Peyer's patch (tissue), 4 donors: ENCODE measurements at regions not wholly inside any gene's neighbourhood (a gene's known extent, or its start where the extent isn't known, plus 50 kb on each side); places are given as distances from the start of the nearest gene placed in this dataset.

ENCODE experiments used
- DNase-seq, 3 donors: peaks; one replicate each; pipeline ENCODE4 v3.0.0-alpha.2; 2017 to 2019
- H3K27ac ChIP-seq, 4 donors: fragments of 200-600 bp; sonication (generic); one replicate each; pipeline ENCODE4 v1.5.1; 2016 to 2019
- H3K27me3 ChIP-seq, 2 donors: fragments of 200-600 bp; sonication (generic); one replicate each; pipeline ENCODE4 v1.5.1; 2019
- H3K36me3 ChIP-seq, 3 donors: fragments of 200-600 bp; sonication (generic); one replicate each; pipeline ENCODE4 v1.5.1; 2016 to 2019
- H3K4me1 ChIP-seq, 4 donors: fragments of 200-600 bp; sonication (generic); one replicate each; pipeline ENCODE4 v1.5.1; 2016 to 2019
- H3K4me3 ChIP-seq, 4 donors: fragments of 200-600 bp; sonication (generic); 1 replicate in 3 of 4; 2 replicates in 1 of 4; pipeline ENCODE4 v1.5.1; 2016 to 2019; ENCODE audit warnings: mild to moderate bottlenecking in 1 of 4
- H3K9me3 ChIP-seq, 4 donors: fragments of 200-600 bp; sonication (generic); one replicate each; pipeline ENCODE4 v1.5.1; 2016 to 2019; ENCODE audit warnings: mild to moderate bottlenecking in 1 of 4
- POLR2A ChIP-seq, 2 donors: fragments of 450-650 bp; IDR thresholded peaks; one replicate each; pipeline ENCODE4 v1.5.1; 2017; ENCODE audit warnings: antibody characterized with exemption in 2 of 2, mild to moderate bottlenecking in 2 of 2, moderate library complexity in 2 of 2
- TF ChIP-seq, protein P1 (sequence below), 6 experiments: fragments of 450-650 bp in 4 of 6; fragments of 200-600 bp in 2 of 6; sonication (generic) in 1 of 6; IDR thresholded peaks; one replicate each; pipeline ENCODE4 v1.5.1; 2017 to 2019; ENCODE audit warnings: antibody characterized with exemption in 6 of 6, mild to moderate bottlenecking in 3 of 6, moderate library complexity in 1 of 6

DNA sequence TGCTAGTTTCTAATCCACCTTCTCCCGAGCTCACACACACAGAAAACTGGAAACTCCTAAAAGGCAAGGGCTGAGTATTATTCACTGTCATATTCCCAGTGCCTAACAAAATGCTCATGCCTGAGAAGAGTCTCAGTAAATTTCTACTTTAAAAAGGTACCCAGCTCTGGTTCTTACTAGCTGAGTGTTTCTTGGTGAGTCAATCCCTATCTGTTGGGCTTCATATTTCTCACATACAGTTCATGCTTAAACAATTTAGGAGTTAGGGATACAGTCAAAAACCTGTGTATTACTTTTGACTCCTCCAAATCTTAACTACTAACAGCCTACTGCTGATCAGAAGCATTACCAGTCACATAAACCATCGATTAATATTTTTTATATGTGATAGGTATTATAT lies 204.9 kb downstream of the EN1 start:
- TF ChIP-seq POLR2A (IDR thresholded peaks at IDR 0.05), result no peak
- TF ChIP-seq, protein P1, sequence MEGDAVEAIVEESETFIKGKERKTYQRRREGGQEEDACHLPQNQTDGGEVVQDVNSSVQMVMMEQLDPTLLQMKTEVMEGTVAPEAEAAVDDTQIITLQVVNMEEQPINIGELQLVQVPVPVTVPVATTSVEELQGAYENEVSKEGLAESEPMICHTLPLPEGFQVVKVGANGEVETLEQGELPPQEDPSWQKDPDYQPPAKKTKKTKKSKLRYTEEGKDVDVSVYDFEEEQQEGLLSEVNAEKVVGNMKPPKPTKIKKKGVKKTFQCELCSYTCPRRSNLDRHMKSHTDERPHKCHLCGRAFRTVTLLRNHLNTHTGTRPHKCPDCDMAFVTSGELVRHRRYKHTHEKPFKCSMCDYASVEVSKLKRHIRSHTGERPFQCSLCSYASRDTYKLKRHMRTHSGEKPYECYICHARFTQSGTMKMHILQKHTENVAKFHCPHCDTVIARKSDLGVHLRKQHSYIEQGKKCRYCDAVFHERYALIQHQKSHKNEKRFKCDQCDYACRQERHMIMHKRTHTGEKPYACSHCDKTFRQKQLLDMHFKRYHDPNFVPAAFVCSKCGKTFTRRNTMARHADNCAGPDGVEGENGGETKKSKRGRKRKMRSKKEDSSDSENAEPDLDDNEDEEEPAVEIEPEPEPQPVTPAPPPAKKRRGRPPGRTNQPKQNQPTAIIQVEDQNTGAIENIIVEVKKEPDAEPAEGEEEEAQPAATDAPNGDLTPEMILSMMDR (IDR thresholded peaks at IDR 0.05), result no peak
- Histone ChIP-seq H3K4me1 (no peaks in the 10 kb centered on the region), H3K4me3 (no peak overlapping the region), H3K9me3 (no peaks in the 10 kb centered on the region), H3K27ac (no peak overlapping the region), H3K27me3 (no peaks in the 10 kb centered on the region), H3K36me3 (no peaks in the 10 kb centered on the region)
- no peak for DNase-seq

DNA sequence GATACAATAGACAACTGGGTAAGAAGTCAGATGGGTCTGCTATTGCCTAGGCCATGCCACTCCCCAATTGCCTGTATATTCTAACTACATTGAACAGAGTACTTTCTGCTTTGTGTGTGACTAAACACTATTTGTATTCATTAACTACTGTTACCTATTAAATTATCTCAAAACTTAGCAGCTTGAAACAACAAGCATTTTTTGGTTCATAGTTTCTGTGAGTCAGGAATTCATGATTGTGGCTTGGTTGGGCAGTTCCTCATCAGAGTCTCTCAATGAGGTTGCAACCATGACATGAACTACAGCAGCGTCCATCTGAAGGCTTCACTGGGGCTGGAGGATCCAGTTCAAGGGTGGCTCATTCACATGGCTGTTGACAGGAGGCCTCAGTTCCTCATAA lies 205.7 kb downstream of the EN1 start:
- no peak for TF ChIP-seq POLR2A (IDR thresholded peaks at IDR 0.05)
- TF ChIP-seq, protein P1 (IDR thresholded peaks at IDR 0.05), result no peak
- no peak for DNase-seq
- no peaks in the 10 kb centered on the region for H3K9me3 ChIP-seq
- H3K4me3 ChIP-seq, result no peak overlapping the region
- H3K27me3 ChIP-seq, result no peaks in the 10 kb centered on the region
- no peaks in the 10 kb centered on the region for H3K36me3 ChIP-seq
- H3K4me1 ChIP-seq, result no peaks in the 10 kb centered on the region
- no peak overlapping the region for H3K27ac ChIP-seq

DNA sequence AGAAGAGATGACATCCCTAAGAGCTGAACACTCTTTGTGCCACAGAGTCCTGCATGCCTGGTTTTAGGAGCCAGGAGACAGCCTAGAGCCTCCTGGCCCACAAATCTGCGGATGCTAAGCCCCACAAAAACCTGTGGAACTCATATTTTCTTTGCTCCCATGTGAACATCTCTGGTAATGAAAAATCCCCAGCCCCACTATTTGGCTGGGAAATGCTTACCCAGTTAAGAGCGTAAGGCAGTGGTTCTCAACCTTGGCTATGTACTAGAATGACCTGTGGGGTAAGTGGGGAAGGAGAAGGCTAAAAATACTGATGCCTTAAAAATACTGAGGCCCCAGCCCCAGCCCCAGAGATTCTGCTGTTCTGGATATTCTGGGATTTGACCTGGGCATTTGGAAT lies 208.1 kb downstream of the EN1 start:
- TF ChIP-seq, protein P1 (IDR thresholded peaks at IDR 0.05), result no peak
- TF ChIP-seq POLR2A (IDR thresholded peaks at IDR 0.05), result no peak
- no peak overlapping the region for H3K27ac ChIP-seq
- H3K27me3 ChIP-seq, result no peaks in the 10 kb centered on the region
- H3K4me3 ChIP-seq, result no peak overlapping the region
- no peaks in the 10 kb centered on the region for H3K9me3 ChIP-seq
- no peaks in the 10 kb centered on the region for H3K36me3 ChIP-seq
- no peaks in the 10 kb centered on the region for H3K4me1 ChIP-seq
- DNase-seq, result no peak

DNA sequence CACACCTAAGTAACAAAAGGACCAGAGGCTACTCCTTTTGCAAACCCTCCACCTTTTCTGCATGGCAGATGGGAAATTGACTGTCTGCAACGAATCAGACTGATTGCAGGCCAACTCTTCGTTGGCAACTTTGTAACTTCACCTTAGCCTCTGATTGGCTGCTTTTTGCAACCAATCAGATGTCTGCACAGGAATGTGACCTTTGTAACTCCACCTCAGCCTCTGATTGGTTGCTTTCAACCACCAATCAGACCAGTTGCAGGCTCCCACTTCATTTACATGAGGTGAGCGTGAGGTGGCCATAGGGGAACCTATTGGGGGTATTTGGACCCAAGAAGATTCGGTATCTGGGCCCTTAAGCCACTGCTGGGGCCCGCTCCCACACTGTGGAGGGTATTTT lies 209.0 kb downstream of the EN1 start:
- H3K27ac ChIP-seq, result no peak overlapping the region
- DNase-seq, result no peak
- H3K9me3 ChIP-seq, result no peaks in the 10 kb centered on the region
- no peaks in the 10 kb centered on the region for H3K36me3 ChIP-seq
- TF ChIP-seq POLR2A (IDR thresholded peaks at IDR 0.05), result no peak
- TF ChIP-seq, protein P1 (IDR thresholded peaks at IDR 0.05), result no peak
- H3K27me3 ChIP-seq, result no peaks in the 10 kb centered on the region
- no peak overlapping the region for H3K4me3 ChIP-seq
- H3K4me1 ChIP-seq, result no peaks in the 10 kb centered on the region

DNA sequence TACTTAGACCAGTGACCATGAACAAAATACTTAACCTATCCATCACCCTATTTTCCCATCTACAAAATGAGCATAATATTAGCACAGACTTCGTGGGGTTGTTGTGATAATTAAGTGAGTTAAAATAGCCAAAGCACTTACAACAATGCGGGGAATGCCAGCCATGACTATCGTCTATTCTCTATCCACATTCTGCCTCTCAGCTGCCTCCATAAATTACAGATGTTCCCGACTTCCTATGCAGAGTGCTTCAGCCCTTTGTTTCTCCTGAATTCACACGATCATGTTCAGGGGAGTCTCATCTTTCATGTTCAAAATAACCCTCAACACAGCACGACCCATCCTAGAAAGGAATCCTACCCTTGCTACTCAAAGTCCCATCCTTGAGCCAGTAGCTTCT lies 211.6 kb downstream of the EN1 start:
- Histone ChIP-seq H3K36me3 (no peaks in the 10 kb centered on the region), H3K27me3 (no peaks in the 10 kb centered on the region), H3K27ac (no peak overlapping the region), H3K4me1 (no peaks in the 10 kb centered on the region), H3K9me3 (no peaks in the 10 kb centered on the region), H3K4me3 (no peak overlapping the region)
- no peak for DNase-seq
- no peak for TF ChIP-seq POLR2A (IDR thresholded peaks at IDR 0.05)
- TF ChIP-seq, protein P1 (IDR thresholded peaks at IDR 0.05), result no peak

DNA sequence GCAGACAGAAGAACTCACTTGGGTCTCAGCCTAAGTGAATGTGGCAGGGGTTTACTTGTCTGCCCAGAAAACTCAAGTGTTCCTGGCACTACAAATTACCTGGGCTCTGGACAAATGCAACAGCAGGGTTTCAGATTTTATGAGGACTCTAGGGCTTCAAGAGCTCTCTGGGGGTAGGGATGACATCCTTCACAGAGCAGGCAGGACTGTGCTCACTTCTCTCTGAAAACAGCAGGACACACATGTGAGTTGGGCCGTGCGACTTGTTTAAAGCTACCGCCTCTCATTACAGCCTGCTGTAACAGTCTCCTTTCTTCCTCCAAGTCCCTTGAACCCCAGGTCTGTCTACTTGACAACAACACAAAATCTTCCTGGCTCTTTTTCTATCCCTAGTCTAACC lies 212.6 kb downstream of the EN1 start:
- no peaks in the 10 kb centered on the region for H3K36me3 ChIP-seq
- H3K4me1 ChIP-seq, result no peaks in the 10 kb centered on the region
- no peaks in the 10 kb centered on the region for H3K9me3 ChIP-seq
- TF ChIP-seq, protein P1 (IDR thresholded peaks at IDR 0.05), result no peak
- TF ChIP-seq POLR2A (IDR thresholded peaks at IDR 0.05), result no peak
- no peak overlapping the region for H3K4me3 ChIP-seq
- no peaks in the 10 kb centered on the region for H3K27me3 ChIP-seq
- no peak for DNase-seq
- no peak overlapping the region for H3K27ac ChIP-seq
